GM13976 (cell line): ENCODE measurements at regions not wholly inside any gene's neighbourhood (a gene's known extent, or its start where the extent isn't known, plus 50 kb on each side); places are given as distances from the start of the nearest gene placed in this dataset.

Source experiments
- DNase-seq: peaks from one replicate; pipeline ENCODE4 v3.0.0; 2012; ENCODE audit warnings: low spot score
- CTCF ChIP-seq: IDR thresholded peaks from 2 replicates; pipeline ENCODE4 v1.5.1; 2012; ENCODE audit warnings: borderline replicate concordance, mild to moderate bottlenecking; ENCODE audit not compliant: insufficient read depth; ENCODE audit errors: extremely low read depth, missing control alignments, control extremely low read depth
- in situ Hi-C: fragments of 300-500 bp; cut with MboI; formaldehyde crosslinking; loops from one replicate; pipeline ENCODE4 v1.12.0; 2022; ENCODE audit warnings: low sequenced_read_pairs, mixed read lengths, inconsistent platforms; ENCODE audit not compliant: unreplicated experiment

DNA sequence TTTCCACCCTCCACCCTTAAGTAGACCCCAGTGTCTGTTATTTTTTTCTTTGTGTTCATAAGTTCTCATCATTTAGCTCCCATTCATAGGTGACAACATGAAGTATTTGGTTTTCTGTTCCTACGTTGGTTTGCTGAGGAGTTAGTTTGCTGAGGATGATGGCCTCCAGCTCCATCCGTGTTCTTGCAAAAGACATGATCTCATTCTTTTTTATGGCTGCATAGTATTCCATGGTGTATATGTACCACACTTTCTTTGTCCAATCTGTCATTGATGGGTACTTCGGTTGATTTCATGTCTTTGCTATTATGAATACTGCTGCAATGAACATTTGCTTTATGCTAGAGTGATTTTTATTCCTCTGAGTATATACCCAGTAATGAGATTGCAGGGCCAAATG, 301.2 kb downstream of the ADGRG6 start:
- TF ChIP-seq CTCF = no peak

GRCh38 chr6:142605922-142606485, 304.2 kb downstream of the ADGRG6 start:
- TF ChIP-seq CTCF = no peak
- in situ Hi-C loops = no loop called here
- DNase-seq = no peak

More for the DNA sequence above, 301.2 kb downstream of the ADGRG6 start:
- in situ Hi-C loops = no loop called here
- DNase-seq = no peak

GRCh38 chr6:142612956-142613355, 311.1 kb downstream of the ADGRG6 start:
- no peak for TF ChIP-seq CTCF
- no peak for DNase-seq
- in situ Hi-C loops = no loop called here

DNA sequence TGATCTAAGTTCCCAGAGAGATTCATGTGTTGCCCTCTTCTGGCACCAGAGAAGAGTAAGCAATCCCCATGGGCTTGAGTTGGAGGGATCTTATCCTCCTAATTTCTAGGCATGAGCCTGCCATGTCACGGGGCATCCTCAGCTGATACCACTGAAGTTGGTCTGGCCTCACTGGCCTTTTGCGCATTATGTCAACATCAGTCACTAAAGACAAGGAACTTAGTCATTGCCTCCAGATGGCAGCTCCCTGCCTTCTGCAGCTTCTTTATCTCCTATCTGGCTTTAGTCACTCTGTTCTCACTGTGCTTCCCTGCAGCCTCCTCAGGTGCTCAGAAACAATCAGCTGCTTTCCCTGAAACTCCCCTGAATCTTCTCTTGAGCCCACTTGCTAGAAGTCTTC, 312.2 kb downstream of the ADGRG6 start:
- DNase-seq = no peak
- in situ Hi-C loops = no loop called here
- no peak for TF ChIP-seq CTCF

GRCh38 chr6:142617158-142617557, 315.4 kb downstream of the ADGRG6 start:
- no peak for TF ChIP-seq CTCF
- in situ Hi-C loops = no loop called here
- DNase-seq = no peak

- no peak for TF ChIP-seq CTCF
- no peak for DNase-seq
- in situ Hi-C loops = no loop called here
Observed at GRCh38 chr6:142621822-142622221, 320.0 kb downstream of the ADGRG6 start.

DNA sequence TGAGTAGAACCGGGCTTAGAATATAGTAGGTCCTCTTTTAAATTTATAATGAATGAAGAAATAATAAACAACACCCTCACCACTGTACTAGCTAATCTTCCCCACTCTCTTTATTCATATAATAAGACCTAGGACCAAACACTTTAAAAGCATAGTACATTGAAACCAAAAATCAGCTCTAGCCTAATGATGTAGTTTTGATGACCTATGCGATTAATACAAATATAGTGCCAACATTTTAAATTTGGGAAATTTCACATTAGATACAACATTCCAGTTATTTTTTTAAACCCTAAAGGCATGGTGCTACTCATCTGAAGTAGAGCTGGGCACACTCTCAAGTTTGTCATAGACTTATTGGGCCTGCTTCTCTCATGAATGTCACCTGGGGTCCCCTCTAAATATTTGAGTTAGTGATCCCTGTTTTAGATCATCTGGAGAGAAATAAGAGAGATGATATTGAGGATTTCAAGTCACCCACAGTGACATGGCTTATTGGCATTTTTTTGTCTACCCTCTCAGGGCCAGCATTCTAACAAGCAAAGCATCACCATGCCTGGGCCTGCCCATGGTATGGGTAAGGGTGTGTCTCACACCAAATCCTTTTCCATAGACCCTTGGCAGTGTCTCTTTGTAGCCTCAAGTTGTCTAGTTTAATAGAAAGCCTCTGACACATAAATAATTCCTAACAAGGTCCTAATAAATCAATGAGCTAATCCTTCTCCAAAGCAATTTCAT, 319.8 kb downstream of the HIVEP2 start:
- no peak for DNase-seq
- in situ Hi-C loops = no loop called here
- TF ChIP-seq CTCF = no peak
